ENCODE measurements at regions not wholly inside any gene's neighbourhood (a gene's known extent, or its start where the extent isn't known, plus 50 kb on each side); places are given as distances from the start of the nearest gene placed in this dataset.

GRCh38 chr14:98446508-98446907 is 825.5 kb downstream of the BCL11B start:
- H3K9me3 ChIP-seq (ENCODE audit: low read length), result peaks cover 50% of the 10 kb centered on the region
- H3K27me3 ChIP-seq (ENCODE audit: control insufficient read depth in 1 of 2, insufficient read depth in 2 of 2, low read length in 2 of 2), result no peaks in the 10 kb centered on the region
- H3K4me3 ChIP-seq (replicated peaks in 1 of 3; ENCODE audit: insufficient read depth in 1 of 3, low read depth in 2 of 3, low read length in 3 of 3), result no peak overlapping the region
- no peaks in the 10 kb centered on the region for H4K20me1 ChIP-seq (ENCODE audit: insufficient read depth, low read length)
- ATAC-seq (no peak), FAIRE-seq (no peak), DNase-seq (ENCODE audit: low spot score) (no peak)
- H3K27ac ChIP-seq (ENCODE audit: extremely low read length, insufficient read depth, low read length), result no peak overlapping the region
- H3K9ac ChIP-seq (ENCODE audit: insufficient read depth, low read depth, low read length), result no peak overlapping the region
- no peak overlapping the region for H2AFZ ChIP-seq (ENCODE audit: low read length)
- ChIA-PET CTCF (ENCODE audit: low intra/inter-chr PET ratio, low total read pairs) (no interaction called here), POLR2A (no interaction called here)
- in situ Hi-C loops (cut with HindIII; ENCODE audit: extremely low pct_ligation_motif_present, low pct_unique_long_range_greater_than_20kb), result no loop called here
- WGBS (ENCODE audit: low lambda C conversion rate), result 0% methylated on average over 3 of the region's 3 CpGs
- H3K36me3 ChIP-seq (replicated peaks in 1 of 2; ENCODE audit: control insufficient read depth in 1 of 2, insufficient read depth in 2 of 2, low read length in 2 of 2), result no peaks in the 10 kb centered on the region
- H3K79me2 ChIP-seq (ENCODE audit: insufficient read depth, low read length), result no peaks in the 10 kb centered on the region
- intact Hi-C loops (cut with micrococcal nuclease; ENCODE audit: unreplicated experiment), result no loop called here
- H3K4me1 ChIP-seq (ENCODE audit: insufficient read depth, low read length), result no peaks in the 10 kb centered on the region
- H3K4me2 ChIP-seq (ENCODE audit: low read depth, low read length), result no peak overlapping the region
- no TSS peak for BruUV-seq (replicated peaks)
- TF ChIP-seq USF2 (IDR thresholded peaks at IDR 0.05; ENCODE audit: low read depth, low read length) (no peak), USF2 (CRISPR knock-in tag; IDR thresholded peaks at IDR 0.05; ENCODE audit: borderline replicate concordance) (no peak), DDIT3 (CRISPR knock-in tag; IDR thresholded peaks at IDR 0.05) (no peak), KLF13 (CRISPR knock-in tag; IDR thresholded peaks at IDR 0.05) (no peak), ZNF335 (CRISPR knock-in tag; IDR thresholded peaks at IDR 0.05) (no peak), JDP2 (CRISPR knock-in tag; IDR thresholded peaks at IDR 0.05; ENCODE audit: borderline replicate concordance) (no peak), ZNF451 (CRISPR knock-in tag; IDR thresholded peaks at IDR 0.05) (no peak), ATF7 (IDR thresholded peaks at IDR 0.05) (no peak), ATF7 (CRISPR knock-in tag; IDR thresholded peaks at IDR 0.05) (no peak), LRRFIP1 (CRISPR knock-in tag; conservative IDR thresholded peaks at IDR 0.05) (no peak), ZNF24 (IDR thresholded peaks at IDR 0.05) (no peak), SIN3A (IDR thresholded peaks at IDR 0.05; ENCODE audit: borderline replicate concordance, low read depth, low read length) (no peak), ETV5 (CRISPR knock-in tag; IDR thresholded peaks at IDR 0.05; ENCODE audit: borderline replicate concordance) (no peak), SNAPC4 (CRISPR knock-in tag; IDR thresholded peaks at IDR 0.05) (no peak), MEIS2 (CRISPR knock-in tag; IDR thresholded peaks at IDR 0.05) (no peak), ZNF674 (CRISPR knock-in tag; IDR thresholded peaks at IDR 0.05; ENCODE audit: low read depth) (no peak), SNAI1 (CRISPR knock-in tag; IDR thresholded peaks at IDR 0.05; ENCODE audit: borderline replicate concordance) (no peak), JUND (CRISPR knock-in tag; IDR thresholded peaks at IDR 0.05) (no peak)

Data from HepG2 (cell line).